Brain pericyte (primary cell): ENCODE measurements at regions not wholly inside any gene's neighbourhood (a gene's known extent, or its start where the extent isn't known, plus 50 kb on each side); places are given as distances from the start of the nearest gene placed in this dataset.

Source experiments
- DNase-seq: peaks from one replicate; pipeline ENCODE4 v3.0.0-alpha.2; 2012; ENCODE audit warnings: low read depth, low spot score

DNA sequence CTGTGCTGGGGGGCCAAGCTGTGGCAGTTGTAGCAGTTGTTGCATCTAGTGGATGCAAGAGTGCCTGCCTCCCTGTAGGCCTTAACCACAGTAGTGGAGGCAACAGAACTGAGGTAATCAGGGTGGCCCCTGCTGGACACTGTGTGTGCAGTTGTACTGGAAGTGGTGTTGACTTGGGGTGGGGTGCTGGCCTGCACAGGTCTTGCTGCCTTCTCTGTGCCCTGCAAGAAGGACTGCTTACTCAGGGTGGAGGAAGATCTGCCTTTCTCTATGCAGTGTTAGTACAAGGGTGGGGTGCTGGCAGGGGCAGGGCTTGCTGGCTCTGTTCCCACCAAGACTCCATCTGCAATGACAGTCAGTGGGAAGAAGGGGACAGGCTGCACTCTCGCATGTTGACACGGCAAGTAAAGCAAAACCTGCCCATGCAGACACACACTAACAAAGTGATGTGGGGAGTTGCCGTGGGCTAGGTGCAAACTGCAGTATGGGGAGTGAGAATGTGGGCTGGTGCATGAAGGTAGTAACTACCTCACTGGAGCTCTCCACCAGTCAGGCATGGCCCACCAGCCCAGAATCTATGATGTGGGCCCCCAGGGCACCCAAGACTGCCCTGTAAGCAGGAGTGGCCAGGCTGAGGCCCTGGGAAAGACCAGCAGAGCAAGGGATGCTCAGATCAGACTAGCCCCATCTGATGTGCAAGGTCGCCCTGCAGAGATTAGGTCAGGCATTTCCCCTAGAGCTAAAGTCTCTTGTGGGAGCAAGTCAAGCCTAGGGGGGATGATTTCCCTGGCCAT is 594.9 kb downstream of the TECRL start:
- no peak for DNase-seq

GRCh38 chr4:63799166-63799565 is 610.1 kb downstream of the TECRL start:
- DNase-seq, result no peak

DNA sequence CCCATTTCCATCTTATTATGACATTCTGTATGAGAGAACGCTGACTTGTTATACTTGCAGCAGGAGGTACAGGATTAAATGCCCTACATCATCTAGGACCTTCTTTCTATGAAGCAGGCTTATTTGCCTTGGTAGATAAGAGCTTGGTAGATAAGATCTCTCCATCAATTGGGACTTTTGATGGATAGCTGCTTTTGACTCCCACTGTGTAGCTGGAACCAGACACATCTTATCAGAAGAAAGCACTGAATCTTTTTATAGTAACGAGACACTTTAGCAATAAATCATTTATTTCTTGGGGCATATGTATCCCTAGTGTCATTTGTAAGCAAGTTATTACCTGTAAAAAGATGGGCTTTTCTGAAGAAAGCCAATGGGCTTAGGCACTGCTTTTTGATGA is 613.9 kb downstream of the TECRL start:
- DNase-seq, result no peak

- DNase-seq, result no peak
Observed at GRCh38 chr4:63790377-63790776, 618.9 kb downstream of the TECRL start.

- DNase-seq, result no peak
Observed at GRCh38 chr4:63788271-63788670, 621.0 kb downstream of the TECRL start.

GRCh38 chr4:63787326-63787725 is 621.9 kb downstream of the TECRL start:
- no peak for DNase-seq

- no peak for DNase-seq
Observed at GRCh38 chr4:63786171-63786570, 623.1 kb downstream of the TECRL start.

- no peak for DNase-seq
Observed at GRCh38 chr4:63784822-63785221, 624.4 kb downstream of the TECRL start.

DNA sequence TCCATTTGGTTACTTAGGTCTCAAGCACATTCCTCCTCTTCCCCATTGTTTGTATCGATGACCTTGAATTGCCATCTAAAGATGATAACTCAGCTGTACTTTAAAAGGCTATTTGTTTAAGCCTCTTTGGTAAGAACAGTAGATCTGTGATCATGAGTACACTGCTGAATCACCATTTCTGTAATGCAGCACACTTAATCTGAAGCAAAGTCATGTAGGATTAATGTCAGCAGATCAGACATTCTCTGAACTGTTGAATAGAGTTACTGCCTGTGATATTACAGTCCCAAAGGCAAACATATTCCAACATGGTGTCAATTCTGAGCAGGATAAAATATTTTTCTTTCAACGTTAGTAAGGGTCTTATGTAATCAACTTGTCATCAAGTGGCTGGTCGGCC is 631.6 kb downstream of the TECRL start:
- DNase-seq, result no peak

DNA sequence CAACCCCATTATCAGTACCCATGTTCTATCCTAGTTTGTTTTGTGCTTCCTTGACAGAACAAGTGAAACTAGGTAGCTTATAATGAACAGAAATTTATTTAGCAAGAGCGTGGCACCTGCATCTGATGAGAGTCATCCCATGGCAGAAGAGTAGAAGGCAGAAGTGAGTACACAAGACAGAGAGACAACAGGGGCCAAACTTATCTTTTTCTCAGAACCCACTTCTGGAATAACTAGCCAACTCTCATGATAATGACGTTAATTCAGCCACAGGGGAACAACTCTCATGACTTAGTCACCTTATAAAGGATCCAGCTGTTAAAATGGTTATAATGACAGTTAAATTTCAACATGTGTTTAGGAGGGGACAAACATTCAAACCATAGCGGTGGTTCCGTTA is 644.9 kb downstream of the TECRL start:
- DNase-seq, result no peak

GRCh38 chr4:63757929-63758328 is 651.3 kb downstream of the TECRL start:
- no peak for DNase-seq

DNA sequence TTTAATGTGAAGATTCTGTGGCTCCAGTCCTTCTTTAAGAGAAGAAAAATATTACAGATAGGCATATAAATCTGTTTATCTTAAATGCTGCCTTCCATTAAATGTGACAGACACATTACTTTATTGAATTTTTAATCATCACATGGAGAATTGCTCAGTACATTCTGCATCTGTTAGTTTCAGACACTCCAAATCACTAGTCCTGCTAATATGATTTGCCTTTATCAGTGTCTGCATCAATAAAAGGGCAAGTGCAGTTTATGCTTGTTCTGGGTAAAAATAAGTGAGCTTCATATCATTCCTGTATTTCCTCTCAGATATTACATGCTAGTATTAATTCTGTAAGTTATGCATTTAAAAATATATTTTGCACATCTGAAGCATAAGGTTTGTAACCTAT is 666.4 kb downstream of the TECRL start:
- no peak for DNase-seq

DNA sequence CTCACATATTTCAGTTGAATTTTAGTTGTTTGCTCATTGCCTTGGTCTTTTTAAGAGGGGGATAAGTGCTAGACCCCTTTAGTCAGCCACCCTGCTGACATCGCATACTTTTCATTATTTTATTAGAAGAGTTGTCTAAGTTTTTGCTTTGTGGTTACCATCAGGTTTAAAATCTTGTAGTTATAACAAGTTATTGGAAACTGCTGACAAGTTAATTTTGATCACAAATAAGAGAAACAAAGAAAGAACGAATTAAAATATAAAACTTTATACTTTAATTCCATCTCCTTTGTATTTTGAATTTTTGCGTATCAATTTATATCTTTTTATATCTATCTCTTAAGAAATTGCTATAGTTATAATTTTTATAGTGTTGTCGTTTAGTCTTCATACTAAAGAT is 679.7 kb downstream of the TECRL start:
- no peak for DNase-seq

DNA sequence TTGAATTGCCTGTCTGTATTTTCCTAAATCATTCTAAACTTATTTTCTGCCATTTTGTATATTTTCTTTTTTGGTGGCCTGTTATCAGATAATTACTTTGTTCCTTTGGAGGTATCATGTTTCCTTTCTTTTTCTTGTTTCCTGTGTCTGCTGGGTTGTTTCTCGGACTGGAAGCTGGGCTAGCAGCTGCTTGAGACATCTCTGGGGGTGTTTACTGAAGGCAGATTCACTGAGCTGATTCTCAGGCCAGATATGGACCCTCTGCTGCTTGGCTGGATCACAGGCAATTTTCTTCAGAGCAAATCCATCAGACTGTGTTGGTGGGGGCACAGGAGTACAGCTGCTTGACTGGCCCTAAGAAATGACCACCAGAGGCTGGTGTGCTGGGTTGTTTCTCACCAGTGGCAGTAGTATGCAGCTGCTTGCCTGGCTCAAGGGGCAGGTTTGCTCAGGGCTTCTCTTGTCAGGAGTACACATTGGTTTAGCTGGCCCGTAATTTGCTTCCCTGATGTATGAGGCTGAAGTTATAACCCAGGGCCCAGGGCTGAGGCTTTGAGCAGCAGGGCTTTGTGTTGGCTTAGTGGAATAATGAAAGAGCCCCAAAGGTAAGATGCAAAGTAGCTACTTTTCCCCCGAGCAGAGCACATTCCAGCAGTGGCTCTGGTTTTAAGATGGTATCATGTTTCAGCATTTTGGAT is 680.6 kb downstream of the TECRL start:
- no peak for DNase-seq

DNA sequence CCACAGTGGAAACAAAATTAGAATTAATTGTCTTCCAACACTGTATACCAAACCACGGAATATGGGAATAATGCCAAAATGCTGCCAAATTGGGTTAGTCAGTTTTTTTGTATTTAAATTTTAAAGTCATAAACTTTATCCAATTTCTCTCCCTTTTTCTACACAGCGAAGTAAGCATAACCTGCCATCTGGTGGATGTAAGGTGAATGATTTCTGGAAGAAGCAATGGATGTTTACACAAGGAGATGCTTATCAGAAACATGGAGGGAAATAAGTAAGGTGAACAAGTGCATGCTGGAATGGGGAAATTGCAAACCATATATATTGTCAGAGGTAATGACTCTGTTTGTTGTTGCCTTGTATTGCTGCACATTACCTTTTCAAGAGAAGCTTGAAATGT is 691.9 kb downstream of the TECRL start:
- DNase-seq, result no peak

GRCh38 chr4:63708661-63709060 is 700.6 kb downstream of the TECRL start:
- DNase-seq, result no peak

GRCh38 chr4:63700569-63700968 is 708.7 kb downstream of the TECRL start:
- no peak for DNase-seq

- DNase-seq, result no peak
Observed at GRCh38 chr4:63693321-63693720, 715.9 kb downstream of the TECRL start.

GRCh38 chr4:63678358-63678931 is 730.8 kb downstream of the TECRL start:
- no peak for DNase-seq

DNA sequence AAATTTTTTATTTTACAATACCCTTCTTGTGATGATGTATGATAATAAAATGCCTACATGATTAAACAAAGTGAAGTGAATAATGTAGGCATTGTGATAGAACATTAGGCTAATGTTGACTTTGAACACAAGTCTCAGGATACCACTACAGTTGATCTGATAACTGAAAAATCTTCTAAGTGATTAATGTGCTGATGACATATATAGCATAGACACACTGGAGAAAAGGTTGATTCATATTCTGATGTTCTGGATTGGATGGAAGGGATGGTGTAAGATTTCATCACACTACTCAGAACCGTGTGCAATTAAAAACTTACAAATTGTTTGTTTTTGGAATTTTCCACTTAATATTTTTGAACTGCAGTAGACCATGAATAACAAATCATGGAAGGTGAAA is 738.5 kb downstream of the TECRL start:
- DNase-seq, result no peak

DNA sequence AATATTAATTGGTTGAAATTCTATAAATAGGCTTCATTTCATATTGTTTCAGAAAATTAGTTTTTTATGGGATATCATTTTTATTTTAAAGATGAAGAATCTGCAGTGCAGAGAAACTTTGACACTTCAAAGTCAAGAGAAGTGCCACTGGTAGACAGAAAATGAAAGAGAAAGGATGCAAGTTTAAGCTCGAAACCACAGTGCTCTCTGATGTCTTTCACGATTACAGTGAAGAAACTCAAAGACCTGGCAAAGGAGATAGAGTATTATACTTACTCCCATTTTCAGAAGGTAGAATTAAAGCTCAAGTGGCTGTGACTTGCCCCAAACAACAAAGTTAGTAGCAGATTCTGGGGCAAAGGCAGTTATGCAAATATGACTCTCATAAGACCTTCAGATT is 745.4 kb downstream of the TECRL start:
- DNase-seq, result no peak

GRCh38 chr4:63644396-63644795 is 764.9 kb downstream of the TECRL start:
- no peak for DNase-seq

- no peak for DNase-seq
Observed at GRCh38 chr4:63637270-63637669, 772.0 kb downstream of the TECRL start.
